SU-DHL-6 (cell line): ENCODE measurements at regions not wholly inside any gene's neighbourhood (a gene's known extent, or its start where the extent isn't known, plus 50 kb on each side); places are given as distances from the start of the nearest gene placed in this dataset.

Source experiments
- H2AFZ ChIP-seq: fragments of 200-600 bp; sonication (generic); 2 replicates; pipeline ENCODE4 v1.6.1; 2014; ENCODE audit warnings: low read depth, mild to moderate bottlenecking, moderate library complexity, mixed read lengths, antibody characterized with exemption, low read length; ENCODE audit not compliant: severe bottlenecking
- H3F3A ChIP-seq: fragments of 200-600 bp; shearing (Covaris generic); 2 replicates; pipeline ENCODE4 v1.6.0; 2016; ENCODE audit warnings: antibody characterized with exemption, mild to moderate bottlenecking; ENCODE audit not compliant: insufficient read depth
- H3K27ac ChIP-seq: fragments of 200-600 bp; sonication (generic); 2 replicates; pipeline ENCODE4 v1.5.1; 2016; ENCODE audit warnings: low read depth, mild to moderate bottlenecking, low read length, moderate library complexity, mixed read lengths
- H3K27me3 ChIP-seq: fragments of 200-600 bp; sonication (generic), shearing (Covaris generic); 2 replicates; pipeline ENCODE4 v1.6.0; 2014; ENCODE audit warnings: mild to moderate bottlenecking, low read length
- H3K36me3 ChIP-seq: fragments of 200-600 bp; sonication (generic); 2 replicates; pipeline ENCODE4 v1.6.1; 2014; ENCODE audit warnings: mild to moderate bottlenecking, low read length, mixed read lengths
- H3K4me2 ChIP-seq: fragments of 300-600, 200-600 bp; shearing (Covaris generic), sonication (generic); 2 replicates; pipeline ENCODE4 v1.6.0; 2014; ENCODE audit warnings: low read length, low read depth, mild to moderate bottlenecking; ENCODE audit not compliant: poor library complexity, severe bottlenecking
- H3K4me3 ChIP-seq: fragments of 200-600 bp; sonication (generic); 2 replicates; pipeline ENCODE4 v1.5.1; 2014; ENCODE audit warnings: antibody characterized with exemption, low read length, mild to moderate bottlenecking, mixed read lengths; ENCODE audit not compliant: insufficient read depth, poor library complexity, severe bottlenecking
- H3K79me2 ChIP-seq: fragments of 200-600 bp; sonication (generic); 2 replicates; pipeline ENCODE4 v1.6.1; 2014; ENCODE audit warnings: mild to moderate bottlenecking, low read length, moderate library complexity; ENCODE audit not compliant: insufficient read depth
- H3K9ac ChIP-seq: fragments of 200-600 bp; sonication (generic); 2 replicates; pipeline ENCODE4 v1.7.0; 2014; ENCODE audit warnings: mild to moderate bottlenecking, low read length
- H3K9me2 ChIP-seq: fragments of 200-600 bp; sonication (generic); replicated peaks from 2 replicates; pipeline ENCODE4 v1.6.1; 2014; ENCODE audit warnings: low read length; ENCODE audit not compliant: insufficient read depth
- H3K9me3 ChIP-seq: fragments of 200-600 bp; sonication (generic); 2 replicates; pipeline ENCODE4 v1.6.1; 2014; ENCODE audit warnings: low read length, mixed read lengths; ENCODE audit not compliant: insufficient read depth
- H4K20me1 ChIP-seq: fragments of 200-600 bp; sonication (generic); 2 replicates; pipeline ENCODE4 v1.6.1; 2014; ENCODE audit warnings: low read depth, mild to moderate bottlenecking, antibody characterized with exemption, low read length, moderate library complexity, mixed read lengths
- EZH2phosphoT487 ChIP-seq: fragments of 200-600 bp; sonication (generic), shearing (Covaris generic); conservative IDR thresholded peaks from 2 replicates; pipeline ENCODE4 v1.6.1; 2018; ENCODE audit warnings: mild to moderate bottlenecking, antibody characterized with exemption, low read length, moderate library complexity, mixed read lengths
- TF ChIP-seq, protein P1 (sequence below): fragments of 200-600 bp; sonication (generic); IDR thresholded peaks from one replicate; pipeline ENCODE4 v1.5.1; 2017; ENCODE audit warnings: antibody characterized with exemption, mild to moderate bottlenecking, low read length, moderate library complexity; ENCODE audit not compliant: insufficient read depth, poor library complexity, severe bottlenecking

DNA sequence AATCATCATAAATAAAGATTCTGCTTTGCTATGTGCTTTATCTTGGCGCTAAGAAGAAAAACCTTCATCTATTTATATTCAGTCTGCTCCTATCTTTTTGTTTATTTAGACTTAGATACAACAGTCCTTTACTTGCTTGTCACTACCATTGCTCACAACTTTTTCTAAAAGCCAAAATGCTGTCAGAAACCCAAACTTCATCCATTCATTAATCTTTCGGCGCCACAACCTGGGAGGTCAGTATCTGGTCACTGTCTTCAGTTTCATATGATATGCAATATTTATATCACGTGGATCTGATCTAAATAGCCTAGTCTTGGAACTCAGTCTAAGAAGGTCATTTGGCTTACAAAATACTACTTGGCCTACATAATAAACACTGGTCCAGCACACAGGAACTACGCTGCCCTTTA is 159.3 kb upstream of the TARS1 start:
- H3K9me2 ChIP-seq: no peaks in the 10 kb centered on the region
- H3K27me3 ChIP-seq: no peaks in the 10 kb centered on the region
- no peak for TF ChIP-seq EZH2phosphoT487
- TF ChIP-seq, protein P1, sequence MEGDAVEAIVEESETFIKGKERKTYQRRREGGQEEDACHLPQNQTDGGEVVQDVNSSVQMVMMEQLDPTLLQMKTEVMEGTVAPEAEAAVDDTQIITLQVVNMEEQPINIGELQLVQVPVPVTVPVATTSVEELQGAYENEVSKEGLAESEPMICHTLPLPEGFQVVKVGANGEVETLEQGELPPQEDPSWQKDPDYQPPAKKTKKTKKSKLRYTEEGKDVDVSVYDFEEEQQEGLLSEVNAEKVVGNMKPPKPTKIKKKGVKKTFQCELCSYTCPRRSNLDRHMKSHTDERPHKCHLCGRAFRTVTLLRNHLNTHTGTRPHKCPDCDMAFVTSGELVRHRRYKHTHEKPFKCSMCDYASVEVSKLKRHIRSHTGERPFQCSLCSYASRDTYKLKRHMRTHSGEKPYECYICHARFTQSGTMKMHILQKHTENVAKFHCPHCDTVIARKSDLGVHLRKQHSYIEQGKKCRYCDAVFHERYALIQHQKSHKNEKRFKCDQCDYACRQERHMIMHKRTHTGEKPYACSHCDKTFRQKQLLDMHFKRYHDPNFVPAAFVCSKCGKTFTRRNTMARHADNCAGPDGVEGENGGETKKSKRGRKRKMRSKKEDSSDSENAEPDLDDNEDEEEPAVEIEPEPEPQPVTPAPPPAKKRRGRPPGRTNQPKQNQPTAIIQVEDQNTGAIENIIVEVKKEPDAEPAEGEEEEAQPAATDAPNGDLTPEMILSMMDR: no peak
- no peak overlapping the region for H3K4me3 ChIP-seq
- H3K9ac ChIP-seq: no peak overlapping the region
- no peaks in the 10 kb centered on the region for H4K20me1 ChIP-seq
- no peaks in the 10 kb centered on the region for H3K9me3 ChIP-seq
- H3K36me3 ChIP-seq: no peaks in the 10 kb centered on the region
- H2AFZ ChIP-seq: no peak overlapping the region
- H3F3A ChIP-seq: no peaks in the 10 kb centered on the region
- no peak overlapping the region for H3K27ac ChIP-seq
- H3K79me2 ChIP-seq: no peaks in the 10 kb centered on the region
- no peak overlapping the region for H3K4me2 ChIP-seq

DNA sequence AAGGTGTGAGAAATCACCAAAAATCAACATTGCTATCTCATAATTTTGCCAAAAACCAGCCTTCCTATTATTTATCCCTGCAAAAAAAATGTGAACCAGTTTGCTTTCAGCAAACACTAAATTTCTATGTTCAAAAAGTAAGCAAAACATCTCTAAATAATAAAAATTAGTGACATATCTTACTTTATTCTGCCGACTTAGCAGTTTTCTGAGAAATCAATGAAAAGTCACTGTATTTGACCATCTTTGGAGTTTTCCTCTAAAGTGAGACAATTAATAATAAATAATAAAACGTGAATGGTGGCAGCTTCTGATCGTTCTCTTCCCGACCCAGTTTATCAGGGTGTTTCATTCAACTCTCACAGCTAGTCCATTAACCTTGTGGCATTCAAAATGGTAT is 158.6 kb upstream of the TARS1 start:
- Histone ChIP-seq H3K27ac (no peak overlapping the region), H3K9me2 (no peaks in the 10 kb centered on the region), H3K9ac (no peak overlapping the region), H2AFZ (no peak overlapping the region), H3K9me3 (no peaks in the 10 kb centered on the region), H3F3A (no peaks in the 10 kb centered on the region), H3K27me3 (no peaks in the 10 kb centered on the region), H3K79me2 (no peaks in the 10 kb centered on the region), H3K4me3 (no peak overlapping the region), H4K20me1 (no peaks in the 10 kb centered on the region), H3K4me2 (no peak overlapping the region), H3K36me3 (no peaks in the 10 kb centered on the region)
- no peak for TF ChIP-seq EZH2phosphoT487
- TF ChIP-seq, protein P1: no peak

DNA sequence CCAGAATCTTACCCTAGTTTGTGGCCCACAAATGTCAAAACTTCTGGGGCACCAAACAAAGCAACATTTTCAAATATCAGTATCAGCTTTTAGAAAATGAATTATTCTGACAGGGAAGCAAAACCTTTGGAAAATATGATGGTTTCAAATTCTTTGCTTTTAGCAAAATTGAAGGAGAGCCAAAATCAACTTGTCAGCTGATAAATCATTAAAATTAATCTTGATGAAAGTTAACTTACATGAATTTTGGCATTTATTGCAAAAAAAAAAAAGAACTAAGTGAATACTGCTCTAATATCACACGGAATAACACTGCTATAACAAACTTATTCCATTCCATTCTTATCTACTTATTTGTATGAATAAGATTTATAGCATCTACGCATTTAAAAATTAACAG is 158.1 kb upstream of the TARS1 start:
- H3K9me3 ChIP-seq: no peaks in the 10 kb centered on the region
- no peak overlapping the region for H2AFZ ChIP-seq
- H3K36me3 ChIP-seq: no peaks in the 10 kb centered on the region
- no peak overlapping the region for H3K27ac ChIP-seq
- H3K9ac ChIP-seq: no peak overlapping the region
- H3K79me2 ChIP-seq: no peaks in the 10 kb centered on the region
- H3F3A ChIP-seq: no peaks in the 10 kb centered on the region
- H4K20me1 ChIP-seq: no peaks in the 10 kb centered on the region
- TF ChIP-seq, protein P1: no peak
- TF ChIP-seq EZH2phosphoT487: no peak
- no peaks in the 10 kb centered on the region for H3K9me2 ChIP-seq
- no peaks in the 10 kb centered on the region for H3K27me3 ChIP-seq
- no peak overlapping the region for H3K4me3 ChIP-seq
- H3K4me2 ChIP-seq: no peak overlapping the region

DNA sequence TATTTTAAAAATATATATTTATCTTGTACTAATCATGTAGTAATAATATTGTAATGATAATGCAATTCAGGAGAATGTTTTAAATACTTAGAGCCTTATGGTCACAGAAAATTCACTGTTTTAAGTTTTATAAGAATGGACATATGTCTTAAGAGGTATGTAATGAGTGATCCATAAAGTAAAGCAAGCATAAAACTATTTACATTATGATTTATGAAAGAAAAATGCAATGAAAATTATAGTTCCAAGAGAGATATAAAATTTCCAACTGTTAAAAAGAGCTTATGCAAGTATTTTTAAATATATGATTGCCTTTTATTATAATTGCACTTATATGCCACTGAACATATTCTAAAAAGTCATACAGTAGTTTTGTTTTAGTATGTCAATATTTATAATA is 157.5 kb upstream of the TARS1 start:
- Histone ChIP-seq H2AFZ (no peak overlapping the region), H4K20me1 (no peaks in the 10 kb centered on the region), H3K27ac (no peak overlapping the region), H3K9me2 (no peaks in the 10 kb centered on the region), H3K4me2 (no peak overlapping the region), H3K79me2 (no peaks in the 10 kb centered on the region), H3K9me3 (no peaks in the 10 kb centered on the region), H3K4me3 (no peak overlapping the region), H3K9ac (no peak overlapping the region), H3K27me3 (no peaks in the 10 kb centered on the region), H3K36me3 (no peaks in the 10 kb centered on the region), H3F3A (no peaks in the 10 kb centered on the region)
- TF ChIP-seq EZH2phosphoT487: no peak
- TF ChIP-seq, protein P1: no peak
